Activated T-helper 2 cell treated with anti-CD3 and anti-CD28 coated beads, Interferon-gamma antibody, Interleukin-2, Interleukin-4, amounts not matched to agents 10 μg/mL and 5 μg/mL and 100 μg/mL, durations not matched to agents 14 hours and 24 hours and 36 hours (primary cell): ENCODE measurements at regions not wholly inside any gene's neighbourhood (a gene's known extent, or its start where the extent isn't known, plus 50 kb on each side); places are given as distances from the start of the nearest gene placed in this dataset.
"Not testable (repeated sequence)": the region's sequence is repeated elsewhere in the genome, so short reads cannot be mapped to it uniquely, and the experiment has no call there.

ENCODE experiments used
- DNase-seq: peaks from one replicate; pipeline ENCODE4 v3.0.0; 2021; ENCODE audit warnings: low spot score
- H3K27ac Mint-ChIP-seq: one replicate; pipeline ENCODE4 v1.8.0; 2021; ENCODE audit warnings: mixed read lengths
- H3K27me3 Mint-ChIP-seq: one replicate; pipeline ENCODE4 v1.8.0; 2021; ENCODE audit warnings: low read depth, mixed read lengths
- H3K36me3 Mint-ChIP-seq: one replicate; pipeline ENCODE4 v1.8.0; 2021; ENCODE audit warnings: low read depth, mixed read lengths
- H3K4me1 Mint-ChIP-seq: one replicate; pipeline ENCODE4 v1.8.0; 2021; ENCODE audit warnings: low read depth, mixed read lengths
- H3K4me3 Mint-ChIP-seq: one replicate; pipeline ENCODE4 v1.8.0; 2021; ENCODE audit warnings: low read depth, mild to moderate bottlenecking, moderate library complexity, mixed read lengths
- H3K9me3 Mint-ChIP-seq: one replicate; pipeline ENCODE4 v1.8.0; 2021; ENCODE audit warnings: mixed read lengths
- intact Hi-C: fragments of 100-400 bp; cut with micrococcal nuclease; formaldehyde crosslinking; loops from one replicate; pipeline ENCODE4 v1.15.1; 2023

DNA sequence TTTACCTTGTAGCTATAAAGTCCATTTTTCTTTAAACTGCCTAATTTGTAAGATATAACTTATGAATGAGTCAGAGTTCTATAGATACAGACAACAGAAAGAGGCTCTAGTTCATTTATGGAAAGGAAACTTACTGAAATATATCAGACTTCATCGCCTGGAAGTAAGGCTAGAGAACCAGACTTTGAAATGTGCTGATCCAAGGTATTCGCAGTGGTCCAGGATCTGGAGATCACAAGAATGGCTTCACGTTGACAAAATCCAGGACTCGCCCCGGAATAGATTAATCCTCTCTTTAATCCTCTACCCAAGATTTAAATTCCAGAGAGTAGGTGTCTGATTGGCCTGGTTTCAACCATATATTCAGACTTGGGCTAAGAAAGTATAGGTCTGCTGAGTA, 69.1 kb upstream of the LOC128125822 start:
- no peak for DNase-seq
- no peak overlapping the region for H3K27ac Mint-ChIP-seq
- intact Hi-C loops = no loop called here

GRCh38 chr6:63504777-63505384, 67.4 kb upstream of the LOC128125822 start:
- no peak overlapping the region for H3K27ac Mint-ChIP-seq
- no peaks in the 10 kb centered on the region for H3K9me3 Mint-ChIP-seq
- no peak for DNase-seq
- H3K4me3 Mint-ChIP-seq = no peak overlapping the region
- H3K27me3 Mint-ChIP-seq = peaks cover 14% of the 10 kb centered on the region
- H3K36me3 Mint-ChIP-seq = no peaks in the 10 kb centered on the region
- intact Hi-C loops = loop anchor here (2.0 kb wide), 2 partner anchors 18 to 68 kb away; partner anchors contain the start of genes LOC128125822 and PTP4A1
- H3K4me1 Mint-ChIP-seq = peaks cover 8% of the 10 kb centered on the region

More for the DNA sequence above, 69.1 kb upstream of the LOC128125822 start:
- Mint-ChIP-seq H3K27me3 (peaks cover 22% of the 10 kb centered on the region), H3K4me1 (peaks cover 8% of the 10 kb centered on the region), H3K36me3 (no peaks in the 10 kb centered on the region), H3K4me3 (no peak overlapping the region), H3K9me3 (no peaks in the 10 kb centered on the region)

GRCh38 chr6:63507096-63507495, 65.2 kb upstream of the LOC128125822 start:
- no peak overlapping the region for H3K27ac Mint-ChIP-seq
- H3K9me3 Mint-ChIP-seq = no peaks in the 10 kb centered on the region
- intact Hi-C loops = no loop called here
- no peak overlapping the region for H3K4me3 Mint-ChIP-seq
- H3K36me3 Mint-ChIP-seq = no peaks in the 10 kb centered on the region
- H3K4me1 Mint-ChIP-seq = peaks cover 8% of the 10 kb centered on the region
- peaks cover 8% of the 10 kb centered on the region for H3K27me3 Mint-ChIP-seq
- DNase-seq = no peak

GRCh38 chr6:63509652-63510352, 62.5 kb upstream of the LOC128125822 start:
- no peak for DNase-seq
- intact Hi-C loops = no loop called here
- Mint-ChIP-seq H3K4me1 (peaks cover 5% of the 10 kb centered on the region), H3K27me3 (peaks cover 16% of the 10 kb centered on the region), H3K36me3 (no peaks in the 10 kb centered on the region), H3K4me3 (no peak overlapping the region), H3K9me3 (no peaks in the 10 kb centered on the region), H3K27ac (no peak overlapping the region)

DNA sequence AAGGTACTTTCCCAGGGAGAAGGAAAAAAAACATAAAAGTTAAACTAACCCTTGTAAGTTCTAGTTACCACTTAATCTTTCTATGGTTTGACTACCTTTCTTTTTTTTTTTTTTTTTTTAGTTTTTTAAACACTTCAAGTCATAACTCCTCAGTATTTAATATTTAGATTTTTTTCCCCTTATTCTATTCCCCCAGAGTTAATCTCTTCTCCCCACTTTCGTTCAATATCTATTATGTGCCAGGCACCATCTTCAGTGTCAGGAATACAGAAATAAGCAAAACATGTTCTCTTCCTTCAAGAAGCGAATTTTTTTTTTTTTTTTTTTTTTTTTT, 62.0 kb upstream of the LOC128125822 start:
- H3K9me3 Mint-ChIP-seq = no peaks in the 10 kb centered on the region
- H3K36me3 Mint-ChIP-seq = no peaks in the 10 kb centered on the region
- peaks cover 16% of the 10 kb centered on the region for H3K27me3 Mint-ChIP-seq
- intact Hi-C loops = no loop called here
- no peak overlapping the region for H3K27ac Mint-ChIP-seq
- peaks cover 2% of the 10 kb centered on the region for H3K4me1 Mint-ChIP-seq
- no peak for DNase-seq
- H3K4me3 Mint-ChIP-seq = no peak overlapping the region

DNA sequence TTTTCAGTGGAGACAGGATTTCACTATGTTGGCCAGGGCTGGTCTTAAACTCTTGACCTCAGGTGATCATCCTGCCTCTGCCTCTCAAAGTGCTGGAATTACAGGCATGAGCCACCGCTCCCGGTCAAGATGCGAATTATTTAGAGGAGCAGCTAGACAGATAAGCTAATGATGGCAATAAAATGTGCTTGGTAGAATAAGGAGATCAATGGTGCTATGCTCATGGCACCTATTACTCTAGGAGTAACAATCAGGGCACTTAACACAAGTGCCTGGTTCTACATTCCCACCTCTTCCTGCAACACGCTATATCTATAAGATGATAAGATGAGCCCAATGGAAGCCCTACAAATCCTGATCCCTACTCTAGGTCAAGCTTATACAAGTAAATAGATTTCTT, 61.4 kb upstream of the LOC128125822 start:
- Mint-ChIP-seq H3K36me3 (no peaks in the 10 kb centered on the region), H3K4me3 (no peak overlapping the region), H3K27me3 (peaks cover 18% of the 10 kb centered on the region), H3K9me3 (no peaks in the 10 kb centered on the region), H3K27ac (no peak overlapping the region), H3K4me1 (peaks cover 2% of the 10 kb centered on the region)
- DNase-seq = no peak
- intact Hi-C loops = no loop called here

DNA sequence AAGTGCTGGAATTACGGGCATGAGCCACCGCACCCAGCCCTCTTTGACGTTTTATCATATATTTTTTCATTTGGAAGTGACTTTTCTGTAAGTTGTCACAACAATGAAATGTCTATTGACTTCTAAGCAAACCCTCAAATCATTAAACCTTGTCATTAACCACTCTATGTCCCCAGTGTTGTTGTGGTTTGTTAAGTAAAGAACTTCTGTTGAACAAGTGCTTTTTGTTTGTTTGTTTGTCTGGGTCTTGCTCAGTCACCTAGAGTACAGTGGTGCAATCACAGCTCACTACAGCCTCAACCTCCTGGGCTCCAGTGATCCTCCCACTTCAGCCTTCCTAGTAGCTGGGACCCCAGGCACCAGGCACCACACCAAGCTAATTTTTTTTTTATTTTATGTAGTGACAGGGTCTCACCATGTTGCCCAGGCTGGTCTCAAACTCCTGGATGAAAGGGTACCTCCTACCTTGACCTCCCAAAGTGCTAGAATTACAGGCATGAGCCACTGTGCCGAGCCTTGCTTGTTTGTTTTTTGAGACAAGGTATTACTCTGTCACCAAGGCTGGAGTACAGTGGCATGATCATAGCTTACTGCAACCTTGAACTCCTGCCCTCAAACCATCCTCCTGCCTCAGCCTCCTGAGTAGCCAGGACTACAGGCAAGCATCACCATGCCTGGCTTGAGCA, 57.6 kb upstream of the LOC128125822 start:
- H3K4me1 Mint-ChIP-seq = peaks cover 12% of the 10 kb centered on the region
- no peak for DNase-seq
- no peak overlapping the region for H3K27ac Mint-ChIP-seq
- no peaks in the 10 kb centered on the region for H3K36me3 Mint-ChIP-seq
- no peaks in the 10 kb centered on the region for H3K9me3 Mint-ChIP-seq
- no peak overlapping the region for H3K4me3 Mint-ChIP-seq
- H3K27me3 Mint-ChIP-seq = peaks cover 14% of the 10 kb centered on the region
- intact Hi-C loops = no loop called here

DNA sequence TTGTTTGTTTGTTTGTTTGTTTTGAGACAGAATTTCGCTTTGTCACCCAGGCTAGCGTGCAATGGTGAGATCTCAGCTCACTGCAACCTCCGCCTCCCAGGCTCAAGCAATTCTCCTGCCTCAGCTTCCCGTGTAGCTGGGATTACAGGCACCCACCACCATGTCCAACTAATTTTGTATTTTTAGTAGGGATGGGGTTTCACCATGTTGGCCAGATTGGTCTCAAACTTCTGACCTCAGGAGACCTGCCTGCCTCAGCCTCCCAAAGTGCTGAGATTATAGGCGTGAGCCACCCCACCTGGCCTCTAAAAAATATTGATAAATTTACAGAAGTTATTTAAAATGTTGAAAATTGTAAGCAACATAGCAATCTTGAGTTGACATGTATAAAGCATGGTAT, 57.1 kb upstream of the LOC128125822 start:
- intact Hi-C loops, H3K4me3 Mint-ChIP-seq, H3K9me3 Mint-ChIP-seq, DNase-seq, H3K27ac Mint-ChIP-seq, H3K36me3 Mint-ChIP-seq: not testable (repeated sequence)
- peaks cover 15% of the 10 kb centered on the region for H3K4me1 Mint-ChIP-seq
- peaks cover 14% of the 10 kb centered on the region for H3K27me3 Mint-ChIP-seq

DNA sequence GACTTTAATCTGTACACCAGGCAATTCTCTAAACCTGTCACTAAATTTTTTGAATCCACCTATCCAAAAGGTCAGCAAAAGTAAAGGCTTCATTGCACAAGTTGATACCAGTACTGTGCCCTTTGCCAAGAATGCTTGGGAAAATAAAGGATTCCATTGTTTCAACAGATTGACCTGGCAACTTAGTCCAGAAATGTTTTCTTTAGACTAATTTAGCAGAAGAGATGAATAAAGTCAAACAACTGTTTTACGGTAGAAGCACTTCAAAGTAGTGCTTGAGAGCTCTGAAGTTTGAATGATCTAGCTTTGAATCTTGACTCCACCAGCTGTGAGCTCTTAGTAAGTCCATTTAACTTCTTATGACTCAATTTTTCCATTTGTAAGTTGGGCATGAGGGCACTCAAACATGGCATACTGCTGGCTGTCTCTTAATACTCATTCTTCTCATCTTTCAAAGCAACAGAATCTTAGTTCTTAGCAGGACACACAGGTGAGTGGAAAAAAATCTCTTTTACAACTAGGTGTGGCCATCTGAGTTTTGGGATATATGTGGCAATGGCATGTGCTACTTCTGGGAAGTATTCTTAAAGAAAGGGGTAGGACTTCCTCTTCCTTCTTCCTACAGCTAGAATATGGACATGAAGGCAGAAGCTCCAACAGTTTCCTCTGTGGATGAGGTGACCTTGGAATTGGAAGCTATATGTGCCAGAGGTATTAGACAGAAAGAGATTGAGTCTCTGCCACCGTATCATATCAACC, 55.9 kb upstream of the LOC128125822 start:
- Mint-ChIP-seq H3K4me1 (peaks cover 15% of the 10 kb centered on the region), H3K9me3 (peaks cover 5% of the 10 kb centered on the region), H3K4me3 (no peak overlapping the region), H3K27ac (no peak overlapping the region), H3K36me3 (no peaks in the 10 kb centered on the region), H3K27me3 (peaks cover 14% of the 10 kb centered on the region)
- intact Hi-C loops = no loop called here
- DNase-seq = no peak

GRCh38 chr6:63517221-63517620, 55.1 kb upstream of the LOC128125822 start:
- Mint-ChIP-seq H3K36me3 (no peaks in the 10 kb centered on the region), H3K27me3 (peaks cover 14% of the 10 kb centered on the region), H3K4me3 (no peak overlapping the region), H3K4me1 (peaks cover 20% of the 10 kb centered on the region), H3K27ac (no peak overlapping the region), H3K9me3 (peaks cover 5% of the 10 kb centered on the region)
- intact Hi-C loops = no loop called here
- DNase-seq = no peak

GRCh38 chr6:63521475-63522210, 50.6 kb upstream of the LOC128125822 start:
- Mint-ChIP-seq H3K4me3 (no peak overlapping the region), H3K36me3 (peaks cover 6% of the 10 kb centered on the region), H3K4me1 (peaks cover 35% of the 10 kb centered on the region), H3K27me3 (no peaks in the 10 kb centered on the region), H3K9me3 (peaks cover 5% of the 10 kb centered on the region), H3K27ac (no peak overlapping the region)
- DNase-seq = no peak
- intact Hi-C loops = loop anchor here (1.0 to 10.0 kb wide), 3 partner anchors 17 to 167 kb away; no protein-coding TSS in a partner anchor
